Astrocyte of the spinal cord (primary cell): ENCODE measurements at regions not wholly inside any gene's neighbourhood (a gene's known extent, or its start where the extent isn't known, plus 50 kb on each side); places are given as distances from the start of the nearest gene placed in this dataset.

ENCODE experiments used
- DNase-seq: peaks from one replicate; pipeline ENCODE4 v3.0.0; 2011; ENCODE audit warnings: low read depth, low spot score
- H3K4me3 ChIP-seq: 2 replicates; pipeline ENCODE4 v1.5.1; 2011; ENCODE audit warnings: low read depth, mild to moderate bottlenecking, low read length, moderate library complexity
- CTCF ChIP-seq: IDR thresholded peaks from 2 replicates; pipeline ENCODE4 v1.5.1; 2012; ENCODE audit warnings: low read depth, mild to moderate bottlenecking, low read length, inconsistent platforms
- in situ Hi-C: cut with HindIII; loops from 2 replicates; pipeline ENCODE4 v1.10.0; 2017; ENCODE audit warnings: low sequenced_read_pairs

GRCh38 chr1:219778793-219779369 lies 149.5 kb downstream of the SLC30A10 start:
- no peak for TF ChIP-seq CTCF
- in situ Hi-C loops, result no loop called here
- no peak overlapping the region for H3K4me3 ChIP-seq
- DNase-seq, result no peak

GRCh38 chr1:219778110-219778509 lies 150.2 kb downstream of the SLC30A10 start:
- no peak for DNase-seq
- in situ Hi-C loops, result no loop called here
- TF ChIP-seq CTCF, result no peak
- H3K4me3 ChIP-seq, result no peak overlapping the region

- no peak for TF ChIP-seq CTCF
- no peak for DNase-seq
- in situ Hi-C loops, result no loop called here
- no peak overlapping the region for H3K4me3 ChIP-seq
Measured at GRCh38 chr1:219774386-219774785, 154.0 kb downstream of the SLC30A10 start.

GRCh38 chr1:219773775-219774174 lies 154.6 kb downstream of the SLC30A10 start:
- DNase-seq, result no peak
- H3K4me3 ChIP-seq, result no peak overlapping the region
- in situ Hi-C loops, result no loop called here
- no peak for TF ChIP-seq CTCF

GRCh38 chr1:219773110-219773509 lies 155.2 kb downstream of the SLC30A10 start:
- TF ChIP-seq CTCF, result no peak
- no peak overlapping the region for H3K4me3 ChIP-seq
- in situ Hi-C loops, result no loop called here
- DNase-seq, result no peak

GRCh38 chr1:219772265-219773036 lies 155.9 kb downstream of the SLC30A10 start:
- TF ChIP-seq CTCF, result no peak
- H3K4me3 ChIP-seq, result no peak overlapping the region
- in situ Hi-C loops, result no loop called here
- DNase-seq, result no peak
